KBM-7 (cell line): ENCODE measurements at regions not wholly inside any gene's neighbourhood (a gene's known extent, or its start where the extent isn't known, plus 50 kb on each side); places are given as distances from the start of the nearest gene placed in this dataset.

Source experiments
- DNase-seq: peaks from one replicate; pipeline ENCODE4 v3.0.0-alpha.2; 2015
- in situ Hi-C: fragments of 300-500 bp; cut with MboI; formaldehyde crosslinking; loops from 2 replicates; pipeline ENCODE4 v1.14.3; 2020; ENCODE audit warnings: low sequenced_read_pairs, low pct_unique_long_range_greater_than_20kb, mixed read lengths

- in situ Hi-C loops = no loop called here
- DNase-seq = no peak
Measured at GRCh38 chr5:97383996-97384395, 200.9 kb upstream of the RIOK2 start.

DNA sequence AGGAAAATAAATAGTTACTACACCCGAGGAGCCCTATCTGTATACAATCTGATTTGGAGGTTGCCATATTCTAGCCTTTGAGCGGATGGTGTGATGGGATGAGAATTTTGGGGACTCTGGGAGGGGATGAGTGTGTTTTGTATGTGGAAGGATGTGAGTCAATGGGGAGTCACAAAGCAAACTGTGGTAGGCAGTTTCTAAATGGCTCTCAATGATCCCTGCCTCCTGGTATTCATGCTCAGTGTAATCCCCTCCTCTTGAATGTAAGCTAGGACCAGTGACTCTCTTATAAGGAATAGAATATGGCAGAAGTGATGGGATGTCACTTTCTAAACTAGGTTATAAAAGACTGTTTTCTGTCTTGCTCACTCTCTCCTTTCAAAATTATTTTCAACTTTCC is 205.7 kb upstream of the RIOK2 start:
- in situ Hi-C loops = no loop called here

DNA sequence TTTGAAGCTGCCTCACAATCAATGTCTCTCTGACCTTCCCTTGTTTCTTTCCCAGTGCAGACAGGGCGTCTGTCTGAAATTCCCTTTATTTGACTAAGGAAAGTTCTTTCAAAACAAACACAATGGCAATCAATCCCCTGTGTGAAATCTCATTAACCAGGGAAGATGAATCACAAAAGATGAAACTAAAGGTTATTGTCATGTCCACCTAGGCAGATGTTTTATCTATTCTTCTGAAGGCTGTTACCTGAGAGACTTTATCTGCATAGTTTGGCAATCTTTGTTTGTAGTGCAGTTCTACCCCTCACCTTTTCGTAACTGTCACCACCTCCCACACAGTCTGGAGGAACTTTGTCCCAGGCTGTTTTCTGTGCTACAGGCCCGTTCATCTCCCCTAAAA is 217.5 kb upstream of the RIOK2 start:
- DNase-seq = no peak
- in situ Hi-C loops = no loop called here

More for the DNA sequence above, 205.7 kb upstream of the RIOK2 start:
- no peak for DNase-seq

DNA sequence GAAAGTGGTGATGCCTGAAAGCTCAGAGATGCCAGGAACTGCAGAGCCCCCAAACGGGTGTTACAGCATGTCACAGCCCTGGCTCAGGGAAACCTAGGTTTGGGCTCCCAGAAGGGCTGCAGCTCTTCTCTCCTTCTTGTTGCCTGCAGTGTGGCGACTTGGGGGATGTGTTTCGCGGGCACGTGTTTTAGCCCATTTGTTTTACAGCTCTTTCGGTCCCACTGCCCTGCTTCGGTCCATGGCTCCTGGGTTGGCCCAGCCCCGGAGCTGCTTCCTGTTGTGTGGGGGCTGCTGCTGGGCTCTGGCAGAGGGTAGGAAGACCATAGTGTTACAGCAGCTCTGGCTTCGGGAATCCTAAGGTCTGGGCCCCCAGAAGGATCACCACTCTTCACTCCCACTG is 222.9 kb upstream of the RIOK2 start:
- no peak for DNase-seq
- in situ Hi-C loops = no loop called here

DNA sequence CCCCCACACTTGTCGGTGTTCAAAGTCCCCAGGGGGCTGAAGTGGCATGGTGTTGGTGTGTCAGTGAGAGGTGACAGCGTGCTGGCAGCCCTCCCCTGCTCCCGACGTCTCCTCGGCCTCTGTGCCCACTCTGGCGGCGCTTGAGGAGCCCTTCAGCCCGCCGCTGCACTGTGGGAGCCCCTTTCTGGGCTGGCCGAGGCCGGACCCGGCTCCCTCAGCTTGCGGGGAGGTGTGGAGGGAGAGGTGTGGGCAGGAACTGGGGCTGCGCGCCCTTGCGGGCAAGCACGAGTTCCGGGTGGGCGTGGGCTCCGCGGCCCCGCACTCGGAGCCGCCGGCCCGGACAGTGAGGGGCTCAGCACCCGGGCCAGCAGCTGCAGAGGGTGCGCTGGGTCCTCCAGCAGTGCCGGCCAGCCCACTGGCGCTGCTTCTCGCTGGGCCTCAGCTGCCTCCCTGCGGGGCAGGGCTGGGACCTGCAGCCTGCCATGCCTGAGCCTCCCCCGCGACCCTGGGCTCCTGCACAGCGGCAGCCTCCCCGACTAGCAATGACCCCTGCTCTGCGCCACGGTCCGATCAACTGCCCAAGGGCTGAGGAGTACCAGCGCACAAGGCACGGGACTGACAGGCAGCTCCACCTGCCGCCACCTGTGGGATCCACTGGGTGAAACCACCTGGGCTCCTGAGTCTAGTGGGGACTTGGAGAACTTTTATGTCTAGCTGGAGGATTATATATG is 224.1 kb upstream of the RIOK2 start:
- DNase-seq = no peak
- in situ Hi-C loops = no loop called here

DNA sequence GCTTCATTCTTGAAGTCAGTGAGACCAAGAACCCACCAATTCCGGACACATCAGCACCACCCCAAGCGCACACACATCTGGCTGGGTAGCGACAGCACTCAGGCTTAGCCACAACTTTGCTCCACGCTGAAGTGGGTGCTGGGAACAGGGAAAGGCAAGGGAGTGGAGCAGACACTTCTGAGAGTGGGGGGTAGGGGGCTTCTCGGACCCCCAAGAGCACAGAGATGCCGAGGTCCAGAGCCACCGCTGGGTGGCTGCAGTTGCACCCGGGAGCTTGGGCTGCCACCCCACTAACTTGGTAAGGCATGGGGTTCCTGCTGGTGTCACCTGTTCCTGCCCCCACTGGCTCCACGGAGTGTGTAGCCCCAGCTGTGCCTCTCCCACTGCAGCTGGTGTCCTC is 225.3 kb upstream of the RIOK2 start:
- DNase-seq = no peak
- in situ Hi-C loops = no loop called here

DNA sequence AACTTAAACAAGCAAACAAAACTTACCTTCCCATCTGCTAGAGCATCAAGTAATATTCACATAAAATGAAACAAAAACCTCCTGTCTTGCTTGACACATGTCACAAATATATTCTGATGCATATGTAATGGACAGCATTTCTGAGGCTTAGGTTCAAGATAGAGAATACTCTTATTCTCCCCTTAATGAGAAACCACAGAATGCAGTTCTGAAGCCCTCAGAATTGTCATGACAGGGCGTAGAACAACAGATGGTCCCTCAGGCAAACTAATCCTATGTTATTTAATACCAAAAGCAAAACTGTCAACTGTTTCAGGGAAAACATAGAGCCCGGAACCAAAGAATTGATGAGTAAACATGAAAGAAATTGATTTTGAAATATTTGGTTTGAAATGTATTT is 229.9 kb upstream of the RIOK2 start:
- in situ Hi-C loops = no loop called here
- DNase-seq = no peak

GRCh38 chr5:97417986-97418385 is 234.9 kb upstream of the RIOK2 start:
- no peak for DNase-seq
- in situ Hi-C loops = no loop called here

GRCh38 chr5:97418462-97418861 is 235.4 kb upstream of the RIOK2 start:
- in situ Hi-C loops = no loop called here
- no peak for DNase-seq

DNA sequence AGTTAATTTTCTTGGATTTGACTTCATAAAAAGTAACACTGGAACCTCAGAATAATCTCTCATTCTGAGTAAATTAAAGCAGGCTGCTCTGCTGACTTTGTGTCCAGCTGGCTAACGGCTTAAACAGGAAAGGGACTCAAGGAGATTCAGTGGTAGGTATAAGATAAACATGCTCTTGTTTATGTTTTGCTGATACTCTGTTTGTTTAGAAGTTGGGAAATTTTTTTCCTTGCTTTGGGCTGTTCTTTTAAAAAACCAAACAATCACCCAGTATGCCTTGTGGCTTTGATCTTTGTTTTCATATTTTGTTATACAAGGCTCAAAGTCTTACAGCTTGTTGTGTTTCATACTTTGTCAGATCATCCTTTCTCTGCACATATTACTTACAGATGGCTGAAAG is 237.6 kb upstream of the RIOK2 start:
- in situ Hi-C loops = no loop called here
- no peak for DNase-seq

GRCh38 chr5:97422678-97423077 is 239.6 kb upstream of the RIOK2 start:
- no peak for DNase-seq
- in situ Hi-C loops = no loop called here

- in situ Hi-C loops = no loop called here
- DNase-seq = no peak
Measured at GRCh38 chr5:97425511-97425910, 242.5 kb upstream of the RIOK2 start.

DNA sequence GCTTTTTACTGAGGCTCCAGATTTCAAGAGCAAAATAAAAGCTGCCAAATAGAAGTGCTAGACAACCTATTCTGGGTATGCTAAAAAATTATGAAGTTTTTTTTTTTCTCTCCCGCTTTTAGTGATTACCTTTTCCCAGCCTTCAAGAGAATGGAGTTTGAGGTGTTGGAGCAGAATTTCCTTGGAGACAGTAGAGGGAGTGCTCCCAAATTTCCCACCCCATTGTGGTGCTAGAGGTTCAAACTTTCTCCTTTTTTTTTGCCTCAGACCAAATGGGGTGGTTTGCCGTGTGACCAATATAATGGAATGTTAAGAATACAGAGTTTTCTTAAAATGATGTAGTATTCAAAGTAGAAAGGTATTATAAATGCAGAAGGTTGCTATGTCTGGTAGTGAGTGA is 244.2 kb upstream of the RIOK2 start:
- DNase-seq = no peak
- in situ Hi-C loops = no loop called here

- in situ Hi-C loops = no loop called here
- DNase-seq = no peak
Measured at GRCh38 chr5:97434021-97434420, 251.0 kb upstream of the RIOK2 start.

DNA sequence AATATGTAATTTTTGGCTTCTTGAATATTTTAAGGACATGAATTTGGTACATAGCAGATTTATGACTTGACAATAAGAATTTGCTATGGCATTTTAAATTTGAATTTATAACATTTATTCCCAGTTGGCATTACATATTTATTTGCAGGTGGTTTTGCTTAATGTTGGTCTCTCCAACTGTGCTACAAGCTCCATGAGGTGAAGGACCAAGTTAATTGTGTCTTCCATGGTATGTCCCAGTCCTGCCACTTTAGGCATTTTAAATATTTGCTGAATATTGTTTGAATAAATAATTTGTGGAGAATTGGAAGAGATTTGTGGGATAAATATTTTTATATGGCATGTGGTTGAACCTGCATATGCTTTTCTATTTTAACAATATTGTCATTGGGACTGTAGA is 253.4 kb upstream of the RIOK2 start:
- in situ Hi-C loops = no loop called here
- no peak for DNase-seq

- DNase-seq = no peak
- in situ Hi-C loops = no loop called here
Measured at GRCh38 chr5:97443740-97444139, 260.7 kb upstream of the RIOK2 start.

GRCh38 chr5:97449172-97449571 is 266.1 kb upstream of the RIOK2 start:
- DNase-seq = no peak

GRCh38 chr5:97452646-97453045 is 269.6 kb upstream of the RIOK2 start:
- in situ Hi-C loops = no loop called here
- DNase-seq = no peak

More at GRCh38 chr5:97449172-97449571, 266.1 kb upstream of the RIOK2 start:
- in situ Hi-C loops = no loop called here

DNA sequence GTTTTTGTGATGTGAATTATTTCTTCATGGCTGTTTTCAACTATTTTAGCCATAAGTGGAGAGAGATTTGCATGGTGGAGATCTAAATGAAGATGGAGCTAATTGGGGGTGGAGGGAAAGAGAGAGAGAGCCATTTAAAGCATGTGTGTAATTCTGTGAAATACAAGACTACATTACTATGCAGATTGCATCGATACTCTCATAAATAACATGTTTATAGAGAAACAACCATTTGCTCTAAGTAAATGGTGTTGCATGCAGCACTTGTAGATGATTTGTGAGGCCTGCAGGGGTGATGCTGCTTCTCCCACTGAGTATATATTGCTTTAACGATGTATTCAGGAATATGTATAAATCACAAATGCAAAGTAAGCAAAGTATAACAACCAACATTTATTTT is 270.2 kb upstream of the RIOK2 start:
- DNase-seq = no peak
- in situ Hi-C loops = no loop called here

DNA sequence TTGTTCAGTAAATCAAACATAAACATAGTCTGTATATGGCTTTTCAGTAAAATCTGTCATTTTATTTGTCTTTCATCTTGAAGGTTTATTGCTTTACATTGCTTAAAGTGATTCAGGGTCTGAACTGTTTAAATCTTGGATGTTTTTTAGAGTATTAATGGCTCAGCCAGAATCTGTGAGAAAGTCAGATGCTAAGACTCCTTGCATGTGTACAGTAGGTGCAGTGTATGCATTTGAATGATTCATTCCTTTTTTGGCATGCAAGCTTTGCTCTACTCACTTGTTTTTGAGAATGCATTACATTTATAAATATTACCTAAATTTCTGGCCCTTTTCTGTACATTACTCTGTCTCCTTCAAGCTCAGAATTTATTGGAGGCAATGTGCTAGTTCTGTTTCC is 271.0 kb upstream of the RIOK2 start:
- DNase-seq = no peak
- in situ Hi-C loops = no loop called here

- in situ Hi-C loops = no loop called here
- DNase-seq = no peak
Measured at GRCh38 chr5:97455996-97456395, 272.9 kb upstream of the RIOK2 start.

GRCh38 chr5:97458851-97459250 is 275.8 kb upstream of the RIOK2 start:
- no peak for DNase-seq
- in situ Hi-C loops = no loop called here
